Prostate gland (tissue), 2 donors: ENCODE measurements at regions not wholly inside any gene's neighbourhood (a gene's known extent, or its start where the extent isn't known, plus 50 kb on each side); places are given as distances from the start of the nearest gene placed in this dataset.

Experiments used
- CTCF ChIP-seq, 4 experiments: fragments of 200-600 bp in 2 of 4; fragments of 450-650 bp in 2 of 4; sonication (generic) in 2 of 4; IDR thresholded peaks; 1 replicate in 3 of 4; 2 replicates in 1 of 4; pipeline ENCODE4 v1.5.1; 2016 to 2019; ENCODE audit warnings: antibody characterized with exemption in 4 of 4, mild to moderate bottlenecking in 2 of 4, moderate library complexity in 2 of 4
- POLR2AphosphoS5 ChIP-seq: sonication (generic); formaldehyde crosslinking; IDR thresholded peaks from one replicate; pipeline ENCODE4 v1.6.1; 2017; ENCODE audit warnings: antibody characterized with exemption

- TF ChIP-seq CTCF (IDR thresholded peaks at IDR 0.05) (no peak), POLR2AphosphoS5 (no peak)
These were observed 146.4 kb upstream of the HAAO start for GRCh38 chr2:42938671-42939370.
